Smooth muscle cell (in vitro differentiated cells): ENCODE measurements at regions not wholly inside any gene's neighbourhood (a gene's known extent, or its start where the extent isn't known, plus 50 kb on each side); places are given as distances from the start of the nearest gene placed in this dataset.

Source experiments
- DNase-seq: peaks from one replicate; lab custom pipeline; 2025; ENCODE audit not compliant: unreplicated experiment; lab: John Stamatoyannopoulos, UW
- H2AFZ ChIP-seq: fragments of 200-600 bp; sonication (generic); 2 replicates; pipeline ENCODE4 v1.6.0; 2016; ENCODE audit warnings: antibody characterized with exemption, low read depth, mild to moderate bottlenecking
- H3F3A ChIP-seq: fragments of 200-600 bp; sonication (generic); 2 replicates; pipeline ENCODE4 v1.6.0; 2017; ENCODE audit warnings: antibody characterized with exemption, low read depth
- H3K27ac ChIP-seq: fragments of 200-600 bp; sonication (generic); 2 replicates; pipeline ENCODE4 v1.5.1; 2016; ENCODE audit warnings: low read depth, mild to moderate bottlenecking
- H3K27me3 ChIP-seq: fragments of 200-600 bp; sonication (generic); 2 replicates; pipeline ENCODE4 v1.6.1; 2016; ENCODE audit warnings: low read depth, mild to moderate bottlenecking
- H3K36me3 ChIP-seq: fragments of 200-600 bp; sonication (generic); 2 replicates; pipeline ENCODE4 v1.5.1; 2016; ENCODE audit warnings: low read depth
- H3K4me1 ChIP-seq: fragments of 200-600 bp; sonication (generic); 2 replicates; pipeline ENCODE4 v1.5.1; 2016; ENCODE audit warnings: low read depth
- H3K4me2 ChIP-seq: fragments of 200-600 bp; sonication (generic); 2 replicates; pipeline ENCODE4 v1.6.0; 2016; ENCODE audit warnings: mild to moderate bottlenecking
- H3K4me3 ChIP-seq: fragments of 200-600 bp; sonication (generic); 2 replicates; pipeline ENCODE4 v1.5.1; 2016; ENCODE audit warnings: mild to moderate bottlenecking
- H3K79me2 ChIP-seq: fragments of 200-600 bp; sonication (generic); 2 replicates; pipeline ENCODE4 v1.6.0; 2016; ENCODE audit warnings: low read depth, mild to moderate bottlenecking
- H3K9ac ChIP-seq: fragments of 200-600 bp; sonication (generic); 2 replicates; pipeline ENCODE4 v1.6.0; 2016; ENCODE audit warnings: low read depth
- H3K9me3 ChIP-seq: fragments of 200-600 bp; sonication (generic); replicated peaks from 2 replicates; pipeline ENCODE4 v1.5.1; 2016; ENCODE audit warnings: low read depth
- H4K20me1 ChIP-seq: fragments of 200-600 bp; sonication (generic); 2 replicates; pipeline ENCODE4 v1.6.0; 2016; ENCODE audit warnings: low read depth
- WGBS: methylation state at CpG from one replicate; pipeline ENCODE4 v1.1.7; 2016; ENCODE audit warnings: low lambda C conversion rate; 5-methylcytosine and 5-hydroxymethylcytosine counted together
- TF ChIP-seq, protein P1 (sequence below): fragments of 200-600 bp; sonication (generic); IDR thresholded peaks from 2 replicates; pipeline ENCODE4 v1.5.1; 2017; ENCODE audit warnings: borderline replicate concordance, mild to moderate bottlenecking, antibody characterized with exemption; ENCODE audit not compliant: insufficient read depth, poor library complexity, severe bottlenecking

GRCh38 chr3:64895991-64896895, 208.4 kb upstream of the ADAMTS9 start:
- TF ChIP-seq, protein P1, sequence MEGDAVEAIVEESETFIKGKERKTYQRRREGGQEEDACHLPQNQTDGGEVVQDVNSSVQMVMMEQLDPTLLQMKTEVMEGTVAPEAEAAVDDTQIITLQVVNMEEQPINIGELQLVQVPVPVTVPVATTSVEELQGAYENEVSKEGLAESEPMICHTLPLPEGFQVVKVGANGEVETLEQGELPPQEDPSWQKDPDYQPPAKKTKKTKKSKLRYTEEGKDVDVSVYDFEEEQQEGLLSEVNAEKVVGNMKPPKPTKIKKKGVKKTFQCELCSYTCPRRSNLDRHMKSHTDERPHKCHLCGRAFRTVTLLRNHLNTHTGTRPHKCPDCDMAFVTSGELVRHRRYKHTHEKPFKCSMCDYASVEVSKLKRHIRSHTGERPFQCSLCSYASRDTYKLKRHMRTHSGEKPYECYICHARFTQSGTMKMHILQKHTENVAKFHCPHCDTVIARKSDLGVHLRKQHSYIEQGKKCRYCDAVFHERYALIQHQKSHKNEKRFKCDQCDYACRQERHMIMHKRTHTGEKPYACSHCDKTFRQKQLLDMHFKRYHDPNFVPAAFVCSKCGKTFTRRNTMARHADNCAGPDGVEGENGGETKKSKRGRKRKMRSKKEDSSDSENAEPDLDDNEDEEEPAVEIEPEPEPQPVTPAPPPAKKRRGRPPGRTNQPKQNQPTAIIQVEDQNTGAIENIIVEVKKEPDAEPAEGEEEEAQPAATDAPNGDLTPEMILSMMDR = no peak
- no peaks in the 10 kb centered on the region for H3K79me2 ChIP-seq
- H3K9ac ChIP-seq = no peak overlapping the region

GRCh38 chr3:64895106-64895990, 207.5 kb upstream of the ADAMTS9 start:
- Histone ChIP-seq H3K27ac (no peak overlapping the region), H3K4me2 (no peak overlapping the region), H3F3A (peaks cover 1% of the 10 kb centered on the region), H4K20me1 (no peaks in the 10 kb centered on the region), H3K4me3 (no peak overlapping the region), H3K9me3 (no peaks in the 10 kb centered on the region), H3K27me3 (no peaks in the 10 kb centered on the region), H3K9ac (no peak overlapping the region), H3K79me2 (no peaks in the 10 kb centered on the region), H3K4me1 (peaks cover 9% of the 10 kb centered on the region), H2AFZ (no peak overlapping the region), H3K36me3 (no peaks in the 10 kb centered on the region)
- no peak for DNase-seq
- TF ChIP-seq, protein P1 = no peak
- WGBS = 72% methylated on average over 6 of the region's 6 CpGs

More at GRCh38 chr3:64895991-64896895, 208.4 kb upstream of the ADAMTS9 start:
- Histone ChIP-seq H3K27me3 (no peaks in the 10 kb centered on the region), H3K36me3 (no peaks in the 10 kb centered on the region), H3K4me2 (no peak overlapping the region), H3K4me3 (no peak overlapping the region), H3K4me1 (peaks cover 12% of the 10 kb centered on the region), H3K27ac (no peak overlapping the region), H2AFZ (no peak overlapping the region), H3F3A (peaks cover 6% of the 10 kb centered on the region), H3K9me3 (no peaks in the 10 kb centered on the region), H4K20me1 (no peaks in the 10 kb centered on the region)
- DNase-seq = no peak

DNA sequence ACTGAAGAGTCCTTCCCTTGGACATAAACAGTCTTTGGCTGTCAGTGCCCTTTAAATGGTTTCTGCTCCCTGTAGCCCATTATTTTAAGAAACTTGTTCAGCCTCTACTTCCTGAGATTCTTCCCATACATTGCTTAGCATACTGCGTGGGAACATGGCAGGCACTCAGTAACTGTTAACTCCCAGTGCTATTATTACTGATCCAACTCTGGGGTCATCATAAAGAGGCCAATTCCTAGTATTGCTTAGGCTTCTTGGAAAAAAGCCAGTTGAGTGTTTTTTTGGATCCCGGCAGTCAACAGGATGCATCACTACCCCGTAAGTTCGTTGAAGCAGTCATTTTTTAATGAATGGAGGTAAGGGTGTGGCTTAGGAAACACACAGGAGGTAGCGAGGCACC, 206.2 kb upstream of the ADAMTS9 start:
- WGBS = 89% methylated on average over 5 of the region's 5 CpGs
- H3K27me3 ChIP-seq = no peaks in the 10 kb centered on the region
- H3K9ac ChIP-seq = no peak overlapping the region
- TF ChIP-seq, protein P1 = no peak
- H3K4me2 ChIP-seq = no peak overlapping the region
- no peaks in the 10 kb centered on the region for H3F3A ChIP-seq
- H3K4me3 ChIP-seq = no peak overlapping the region
- H3K79me2 ChIP-seq = no peaks in the 10 kb centered on the region
- no peaks in the 10 kb centered on the region for H4K20me1 ChIP-seq
- H3K9me3 ChIP-seq = no peaks in the 10 kb centered on the region
- no peak overlapping the region for H3K27ac ChIP-seq
- H3K36me3 ChIP-seq = no peaks in the 10 kb centered on the region
- no peak overlapping the region for H2AFZ ChIP-seq
- DNase-seq = no peak
- H3K4me1 ChIP-seq = peaks cover 7% of the 10 kb centered on the region
